C1 segment of cervical spinal cord (tissue), 14 donors: ENCODE measurements at regions not wholly inside any gene's neighbourhood (a gene's known extent, or its start where the extent isn't known, plus 50 kb on each side); places are given as distances from the start of the nearest gene placed in this dataset.
A peak's percentile ranks its signal among the peaks of the same experiment; 100 is the strongest.

Source experiments
- DNase-seq, 14 donors: peaks; one replicate each; lab custom pipeline; 2025; lab: John Stamatoyannopoulos, UW

DNA sequence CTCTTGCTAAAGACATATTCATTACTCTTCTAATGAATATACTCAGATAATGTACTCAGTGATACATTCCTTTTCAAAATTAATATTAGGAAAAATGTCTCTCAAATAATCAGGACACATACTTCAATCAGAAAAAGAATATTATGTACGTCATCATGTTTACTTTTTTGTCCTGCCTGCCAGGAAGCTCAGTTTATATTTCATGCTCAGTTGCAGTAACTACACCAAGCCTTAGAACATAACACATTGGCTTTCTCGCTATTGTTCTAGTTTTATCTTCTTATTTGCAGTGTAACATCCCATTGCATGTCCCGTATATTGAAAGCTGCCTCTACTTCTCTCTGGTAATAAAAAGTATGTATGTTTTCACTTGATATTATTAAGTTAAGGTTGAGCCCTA, 181.5 kb upstream of the LPP start:
- no peak for DNase-seq

DNA sequence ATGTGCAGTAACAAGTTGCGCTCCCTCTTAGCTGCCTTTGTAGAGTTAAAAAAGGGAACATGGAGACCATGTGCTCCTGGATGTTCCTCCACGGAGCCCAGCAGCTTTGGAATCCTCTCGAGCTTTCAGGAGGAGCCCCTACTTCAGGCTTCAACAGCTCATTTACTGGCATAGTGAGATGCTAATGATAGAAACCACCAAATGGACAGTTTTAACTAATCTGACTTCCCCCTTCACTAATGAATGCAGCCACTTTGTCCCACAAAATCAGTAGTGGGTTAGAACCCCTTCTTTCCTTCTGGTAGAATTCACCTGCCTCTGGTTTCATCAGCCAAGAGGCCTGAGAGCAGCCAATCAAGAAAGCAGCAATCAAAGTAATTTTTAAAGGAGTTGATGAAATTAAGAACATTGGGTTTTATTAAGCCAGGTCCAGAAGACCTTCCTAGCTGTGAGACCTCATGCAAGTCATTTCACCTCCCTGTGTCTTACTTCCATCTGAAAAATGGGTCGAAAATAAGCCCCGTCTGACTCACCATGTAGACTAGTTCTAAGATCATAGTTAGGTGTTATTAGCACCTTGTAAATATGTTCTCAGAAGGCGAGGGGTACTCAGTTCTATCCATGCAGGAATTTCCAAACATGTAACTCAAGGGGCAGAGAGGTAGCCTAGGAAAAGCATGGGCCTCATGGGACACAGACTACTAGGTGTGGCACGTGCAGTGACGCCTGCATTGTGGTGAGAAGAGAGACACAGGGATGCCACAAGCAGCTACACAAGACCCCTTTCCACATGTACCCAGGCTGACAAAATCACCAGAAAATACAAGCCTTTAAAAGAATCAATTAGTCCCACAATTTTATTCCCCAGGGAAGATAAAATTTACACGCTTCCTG, 179.7 kb upstream of the LPP start:
- no peak for DNase-seq

DNA sequence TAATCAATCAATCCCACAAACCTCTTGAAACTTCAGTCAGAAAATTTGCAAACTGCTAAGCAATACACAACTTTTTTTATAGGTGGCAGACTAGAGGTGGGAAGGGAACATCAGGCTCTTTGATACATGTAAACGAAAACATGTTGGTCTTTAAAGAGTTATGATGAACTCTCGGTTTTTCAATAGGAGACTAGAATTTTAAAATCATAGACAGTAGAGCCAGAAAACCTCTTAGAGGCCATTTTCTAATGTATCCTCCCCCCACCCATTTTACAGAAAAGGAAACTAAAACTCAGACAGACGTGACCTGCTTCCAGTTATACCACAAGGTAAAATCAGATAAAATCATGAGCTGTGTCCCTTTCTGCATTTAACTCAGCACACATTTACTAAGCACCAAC, 179.1 kb upstream of the LPP start:
- DNase-seq, result no peak

DNA sequence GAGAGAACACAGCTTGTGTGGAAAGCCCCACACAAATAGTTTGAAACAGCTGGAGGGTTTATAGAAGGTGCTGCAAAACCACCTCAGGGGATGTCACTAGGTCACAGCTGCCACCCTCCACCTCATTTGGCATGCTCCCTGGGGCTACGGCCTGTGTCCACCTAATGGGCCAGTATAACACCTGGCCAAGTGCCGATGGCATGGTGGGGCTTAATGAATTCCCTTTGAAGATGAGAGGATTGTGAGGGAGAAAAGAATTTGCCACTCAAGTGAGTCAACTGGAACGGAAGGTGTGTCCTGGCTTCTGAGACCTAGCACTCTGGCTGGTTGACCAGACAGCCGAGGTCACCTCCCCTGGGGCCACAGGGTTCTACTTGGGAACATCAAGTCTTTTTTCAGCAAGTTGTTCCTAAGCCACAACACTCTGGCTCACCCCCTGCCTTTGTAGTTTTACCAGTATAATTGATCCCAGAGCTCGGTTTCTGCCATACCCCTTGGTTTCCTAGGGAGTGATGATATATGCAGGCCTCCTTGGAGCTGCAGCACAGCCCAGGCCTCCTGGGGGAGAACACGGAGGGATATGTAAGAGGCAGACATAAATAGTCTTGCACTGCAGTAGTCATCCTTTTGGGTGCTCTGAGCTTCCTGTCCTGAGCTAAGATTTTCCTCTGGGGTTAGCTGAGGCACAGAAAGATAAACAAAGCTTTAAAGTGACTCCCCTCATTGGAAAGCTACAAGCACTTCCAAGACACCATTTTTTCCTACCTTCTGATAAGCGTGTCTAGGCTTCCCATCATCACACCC, 178.2 kb upstream of the LPP start:
- no peak for DNase-seq

DNA sequence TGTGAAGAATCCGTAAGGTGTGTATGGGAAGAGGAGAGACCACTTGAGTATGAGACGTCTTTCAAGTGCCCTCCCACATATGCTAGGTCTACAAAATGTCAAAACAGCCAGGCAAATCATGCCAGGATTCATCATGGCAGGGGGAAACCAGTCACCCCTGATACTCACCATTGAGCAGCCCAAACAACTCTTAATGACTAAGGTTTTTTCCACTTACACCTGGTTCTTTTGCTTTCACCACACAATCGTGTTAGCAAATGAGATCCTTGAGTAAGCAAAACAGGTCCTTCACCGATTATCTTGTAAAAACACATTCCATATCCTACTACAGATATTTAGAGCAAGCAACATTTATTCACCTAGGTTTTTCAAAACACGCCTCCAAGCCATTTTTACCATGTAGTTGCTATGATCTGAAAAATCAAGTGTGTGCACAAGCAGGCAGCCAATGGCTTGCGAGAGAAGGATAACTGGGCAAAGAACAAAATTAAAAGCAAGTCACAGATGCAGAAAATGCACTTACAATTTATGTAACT, 177.5 kb upstream of the LPP start:
- DNase-seq, result no peak

DNA sequence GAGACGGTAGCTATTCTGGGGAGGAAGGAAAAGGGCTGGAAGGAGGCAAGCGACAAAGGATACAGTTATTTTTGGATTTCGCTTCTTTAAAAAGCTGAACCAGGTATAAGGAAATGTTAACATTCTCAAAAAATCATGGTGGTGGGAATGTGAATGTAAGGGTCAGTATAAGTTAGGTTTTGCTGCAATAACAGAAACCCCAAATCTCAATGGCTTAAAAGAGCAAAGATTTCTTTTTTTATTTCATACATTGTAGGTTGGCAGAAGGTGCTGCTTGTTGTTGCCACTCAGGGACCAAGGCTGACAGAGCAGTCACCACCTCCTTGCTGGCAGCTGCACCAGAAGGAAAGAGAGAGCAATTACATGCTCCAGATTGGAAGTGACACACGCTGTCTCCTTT, 176.3 kb upstream of the LPP start:
- DNase-seq, result no peak

DNA sequence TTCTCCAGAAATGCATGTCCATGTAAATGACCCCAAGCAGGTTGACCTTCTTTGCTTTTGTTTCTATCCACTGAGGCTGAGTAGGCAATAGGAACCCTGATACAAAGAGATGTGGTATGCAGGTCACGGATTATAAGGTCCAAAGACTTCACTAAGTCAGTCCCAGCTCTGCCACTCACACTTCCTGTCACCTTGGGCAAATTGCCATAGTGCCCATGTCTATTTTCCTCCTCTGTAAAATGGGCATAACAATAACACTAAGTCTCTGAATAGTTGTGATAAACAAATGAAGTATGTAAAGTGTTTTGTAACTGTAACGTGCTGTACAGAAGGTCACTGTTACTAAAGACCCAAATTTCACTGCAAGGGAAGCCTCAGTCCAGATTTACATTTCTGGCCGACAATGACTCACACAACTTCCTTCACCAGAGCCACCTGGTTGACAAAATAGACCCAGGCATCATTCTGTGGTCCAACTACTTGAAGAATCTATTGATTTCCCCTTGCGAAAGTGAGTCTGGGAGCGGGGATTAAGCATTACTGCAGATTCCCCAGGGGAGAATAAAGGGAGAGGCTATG, 175.4 kb upstream of the LPP start:
- no peak for DNase-seq

DNA sequence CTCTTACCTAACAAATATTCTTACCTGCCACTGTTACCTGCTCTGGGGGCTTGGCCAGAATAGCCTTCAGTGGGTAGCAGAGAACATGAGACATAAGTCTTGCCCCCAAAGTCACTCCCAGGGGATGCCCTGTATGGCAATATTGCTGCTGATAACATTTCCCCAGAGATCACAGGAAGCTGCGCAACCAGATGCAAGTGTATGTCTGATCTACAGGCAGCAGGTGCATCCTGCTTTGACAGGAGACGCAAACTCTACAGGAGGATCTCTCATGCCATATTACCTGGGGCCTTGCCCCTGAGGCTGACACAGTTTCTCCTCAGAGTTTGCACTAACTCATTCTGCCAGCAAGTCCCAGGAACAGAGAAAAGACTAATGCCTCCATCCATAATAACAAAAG, 174.4 kb upstream of the LPP start:
- no peak for DNase-seq

DNA sequence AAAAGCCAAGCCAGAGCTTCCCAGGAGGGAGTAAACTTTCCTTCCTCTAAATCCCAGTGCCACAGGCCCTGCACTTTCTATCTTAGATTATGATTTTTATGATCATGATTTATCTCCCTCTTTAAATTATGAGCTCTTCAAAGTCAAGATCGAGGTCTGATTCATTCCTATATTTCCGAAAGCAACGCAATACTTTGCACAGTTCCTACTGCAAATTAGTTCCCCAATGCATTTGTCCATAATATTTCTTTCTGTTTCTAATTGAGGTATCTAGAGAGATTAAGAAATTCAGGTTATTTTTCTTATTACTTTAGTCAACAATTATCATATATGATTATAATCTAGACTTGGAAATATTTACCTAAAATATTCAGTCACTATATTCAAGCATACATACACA, 173.1 kb upstream of the LPP start:
- no peak for DNase-seq

DNA sequence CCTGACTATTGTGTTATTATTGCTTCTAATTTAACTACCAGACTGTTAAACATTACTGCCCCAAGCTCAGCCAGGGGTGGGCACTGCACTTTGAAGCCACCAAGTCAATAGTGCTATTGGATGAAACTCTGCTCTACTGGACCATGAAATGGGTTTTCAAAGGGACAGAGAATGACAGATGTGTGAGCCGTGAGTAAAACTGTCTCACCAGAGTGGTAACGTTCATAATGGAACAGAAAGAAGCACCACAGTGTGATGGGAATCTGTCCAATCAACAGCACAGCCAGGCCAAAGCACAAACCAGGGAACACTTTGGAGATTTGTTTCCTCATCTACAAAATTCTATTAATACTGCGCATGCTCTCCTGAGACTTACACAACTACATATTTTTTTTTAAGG, 171.8 kb upstream of the LPP start:
- no peak for DNase-seq

DNA sequence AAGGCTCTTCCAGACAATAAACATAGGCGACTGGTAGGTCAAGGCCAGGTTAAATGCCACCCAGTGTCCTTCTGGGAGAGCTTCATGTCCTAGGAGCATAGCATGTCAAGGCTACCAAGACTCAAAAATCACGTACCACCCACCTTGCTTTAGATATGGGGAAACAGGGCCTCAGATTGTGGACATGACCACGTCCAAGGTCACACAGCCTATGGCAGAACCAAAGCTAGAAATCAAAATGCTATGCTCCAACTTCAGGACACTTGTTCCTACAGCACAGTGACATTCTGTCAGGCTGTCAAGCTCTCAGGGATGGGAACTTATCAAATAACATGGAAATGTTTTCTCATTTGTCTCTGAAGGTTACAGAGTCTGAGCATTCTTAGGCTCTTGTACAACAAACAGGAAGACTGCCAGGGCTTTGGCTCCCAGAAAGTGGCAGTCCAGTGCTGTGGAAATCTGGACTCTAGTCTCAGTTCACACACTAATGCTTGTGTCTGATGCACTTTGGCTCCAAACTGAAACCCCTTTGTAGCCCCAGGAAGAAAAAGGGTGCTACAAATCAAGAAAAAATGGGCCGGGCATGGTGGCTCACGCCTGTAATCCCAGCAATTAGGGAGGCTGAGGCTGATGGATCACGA, 170.4 kb upstream of the LPP start:
- peak in 1 of 14 donors; percentile 5 for DNase-seq

DNA sequence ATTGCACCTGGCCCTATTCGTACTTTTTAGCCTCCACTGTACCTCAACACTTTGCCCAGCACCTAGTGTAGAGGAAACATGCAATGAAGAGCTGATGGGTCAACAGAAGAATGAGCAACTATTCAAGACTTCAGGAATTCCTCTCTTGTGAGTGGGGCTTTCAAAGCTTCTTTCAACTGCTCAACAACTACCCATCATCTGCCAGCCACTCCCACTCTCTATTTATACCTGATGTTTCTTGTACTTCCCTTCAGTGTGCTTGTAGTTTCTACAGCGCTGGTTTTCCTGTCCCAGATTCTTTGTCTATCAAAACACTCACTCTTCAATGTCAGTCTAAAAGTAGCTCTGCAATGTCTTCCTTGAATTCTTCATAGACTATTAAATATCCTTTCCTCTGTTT, 168.3 kb upstream of the LPP start:
- no peak for DNase-seq

DNA sequence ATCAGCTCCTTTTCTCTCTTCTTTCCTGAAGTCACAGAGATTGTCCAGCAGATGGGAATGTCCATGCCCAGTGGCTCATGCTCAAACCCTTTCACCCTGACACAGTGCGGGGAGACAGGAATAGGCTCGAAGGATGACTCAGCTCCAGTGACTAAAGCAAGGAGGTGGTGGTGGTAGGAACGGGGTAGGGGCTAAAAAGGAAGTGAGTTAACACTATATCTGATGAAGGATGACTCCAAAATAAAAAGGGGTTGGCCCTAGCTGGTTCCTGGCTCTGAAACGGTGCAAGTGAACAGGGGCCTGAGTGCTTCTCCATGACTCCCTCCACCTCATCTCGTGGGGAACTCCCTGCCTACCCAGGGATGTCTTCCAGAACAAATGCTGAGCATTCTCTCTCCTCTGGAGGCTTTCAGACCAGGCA, 167.4 kb upstream of the LPP start:
- DNase-seq, result peak in 1 of 14 donors; percentile 4

DNA sequence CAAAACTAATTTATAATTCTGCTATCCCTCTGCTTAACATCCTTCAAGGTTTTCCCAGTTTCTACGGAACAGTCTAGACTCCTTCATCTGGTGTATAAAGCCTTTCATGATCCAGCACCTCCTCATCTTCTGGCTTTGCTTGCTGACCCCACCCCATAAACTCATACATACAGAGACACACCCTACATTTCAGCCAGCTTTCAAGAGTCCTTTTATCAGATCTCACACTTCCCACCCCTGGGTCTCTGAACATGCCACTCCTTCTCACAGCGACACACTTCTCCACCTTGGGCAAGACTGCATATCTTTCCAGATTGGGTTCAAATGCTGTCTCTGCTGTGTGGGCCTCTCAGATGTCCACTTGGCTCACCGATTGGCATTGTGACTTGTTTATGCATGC, 166.8 kb upstream of the LPP start:
- DNase-seq, result no peak

DNA sequence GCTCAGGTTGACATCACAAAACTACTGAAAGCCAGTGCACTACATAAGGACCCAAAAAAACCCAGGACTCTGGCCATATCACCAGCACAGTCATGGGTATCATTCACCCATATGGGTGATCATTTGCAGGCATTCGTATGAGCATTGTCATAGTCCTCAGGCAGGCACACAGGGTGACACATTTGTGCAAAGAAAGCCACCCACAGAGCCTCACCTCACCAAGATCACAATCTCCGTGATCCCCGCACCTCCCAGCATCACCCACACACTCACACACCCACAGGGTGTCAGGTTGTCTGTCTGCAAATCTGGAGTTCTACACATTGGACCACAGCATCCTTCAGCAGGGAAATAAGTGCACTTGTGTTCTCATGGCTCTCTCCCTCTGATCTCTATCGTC, 166.0 kb upstream of the LPP start:
- DNase-seq, result no peak

DNA sequence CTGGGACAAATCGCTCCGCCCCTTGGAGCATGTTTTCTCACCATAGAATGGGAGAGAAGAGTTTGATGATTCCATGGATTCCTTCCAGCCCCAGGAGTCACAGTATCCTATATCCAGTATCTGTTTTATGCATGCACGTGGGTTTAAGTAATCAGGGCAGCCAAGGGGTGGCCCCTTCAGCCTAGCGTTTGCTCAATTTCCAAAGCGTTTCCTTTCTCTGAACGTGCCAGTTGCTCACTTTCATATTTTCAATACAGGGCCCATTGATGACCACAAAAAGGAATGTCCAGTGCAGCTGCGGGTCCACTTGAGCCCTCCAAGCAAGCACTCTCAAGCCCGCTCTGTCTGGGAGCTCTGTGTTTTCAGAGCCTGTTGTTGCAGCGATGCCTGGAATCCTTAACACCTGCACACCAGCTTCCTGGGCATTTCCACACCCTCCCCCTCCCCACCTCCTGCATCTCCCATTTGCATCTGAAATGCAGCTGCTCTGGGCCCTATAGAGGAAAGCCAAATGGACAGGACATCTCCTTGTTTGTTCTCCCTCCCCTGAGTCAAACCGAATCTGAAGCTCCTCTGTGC, 164.3 kb upstream of the LPP start:
- DNase-seq, result peak in 3 of 14 donors; percentile 5 to 34 (median 25)

DNA sequence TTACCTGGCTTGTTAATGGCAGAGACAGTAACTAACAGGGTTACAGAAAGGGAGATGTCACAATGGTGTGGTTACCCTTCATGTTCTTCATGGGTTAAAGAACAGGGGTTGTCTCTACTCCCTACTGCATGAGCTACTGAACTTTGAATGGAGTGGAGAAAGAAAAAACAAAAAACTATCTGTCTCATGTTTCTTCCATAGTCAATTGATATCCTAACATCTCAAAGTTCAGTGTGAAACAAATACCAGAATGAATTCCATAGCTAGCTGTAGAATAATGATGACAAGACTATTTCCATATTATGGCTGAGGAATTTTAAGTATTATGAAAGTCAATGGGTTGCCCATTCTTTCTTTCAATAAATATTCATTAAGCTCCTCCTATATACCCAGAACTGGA, 161.3 kb upstream of the LPP start:
- no peak for DNase-seq

DNA sequence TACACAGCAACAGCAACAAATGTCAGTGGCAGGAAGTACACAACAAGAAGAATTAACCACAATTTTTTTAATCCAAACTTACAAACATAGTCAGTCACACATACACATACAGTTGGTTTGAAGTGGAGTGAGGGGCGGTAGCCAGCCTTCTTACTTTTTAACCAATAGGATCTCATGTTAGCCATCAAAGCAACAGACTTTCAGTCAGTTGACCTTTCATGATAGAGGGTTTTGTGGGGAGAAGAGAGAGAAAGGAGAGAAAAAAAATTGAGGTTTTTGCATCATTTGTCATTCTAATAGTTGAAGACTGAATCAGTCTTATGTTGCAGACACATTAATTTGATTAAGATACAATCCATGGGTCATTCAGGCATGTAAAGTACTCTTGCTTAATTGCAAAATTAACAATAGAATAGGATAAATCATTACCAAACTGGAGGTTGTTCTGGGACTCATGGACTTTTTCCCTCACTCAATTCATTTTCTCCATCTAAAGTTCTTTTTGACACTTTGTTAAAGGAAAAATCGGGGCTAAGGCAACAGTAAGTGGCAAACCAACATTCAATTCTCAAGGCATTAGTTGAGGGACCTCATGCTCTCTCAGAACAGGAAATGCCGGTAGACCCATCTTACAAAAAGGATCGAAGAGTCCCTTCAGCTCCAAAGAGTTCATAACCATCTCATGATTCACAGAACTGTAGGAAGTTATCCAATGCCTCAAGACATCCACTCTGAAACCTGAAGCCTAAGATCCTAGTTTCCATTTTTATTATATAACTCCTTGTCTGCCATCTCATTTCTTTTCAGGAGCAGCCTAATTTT, 159.5 kb upstream of the LPP start:
- no peak for DNase-seq

DNA sequence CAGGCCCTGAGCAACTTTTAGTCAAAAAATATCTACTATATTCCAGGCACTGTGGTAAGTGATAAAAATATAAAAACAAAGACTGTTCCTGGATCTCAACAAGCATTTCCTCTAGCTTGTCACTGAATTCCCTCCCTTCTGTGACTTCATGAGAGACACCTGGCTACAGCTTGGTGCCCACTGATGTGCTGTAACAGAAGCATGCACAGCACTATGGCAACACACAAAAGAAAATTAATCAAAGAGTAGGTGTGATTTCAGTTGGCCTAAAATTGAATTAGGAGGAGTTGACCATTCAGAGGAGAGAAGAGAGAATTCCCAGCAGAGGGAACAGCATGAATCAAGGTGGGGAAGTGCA, 158.9 kb upstream of the LPP start:
- DNase-seq, result no peak

DNA sequence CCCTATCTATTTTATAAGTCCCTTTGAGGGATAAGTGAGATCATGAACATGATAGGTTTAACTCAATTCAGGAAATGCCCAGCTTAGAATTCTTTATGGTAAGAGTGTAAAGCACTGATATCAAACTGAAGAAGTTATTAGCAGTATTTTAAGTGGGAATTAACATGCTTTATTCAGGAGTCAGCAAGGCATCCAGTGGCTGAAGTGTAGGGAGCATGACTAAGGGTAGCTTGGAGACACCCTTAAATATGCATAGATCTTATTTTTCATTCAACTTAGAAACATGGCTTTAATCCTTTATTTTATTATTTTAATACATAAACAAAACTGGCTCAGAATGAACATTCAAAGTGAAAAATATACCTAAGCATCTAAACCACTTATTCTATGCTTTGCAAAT, 158.3 kb upstream of the LPP start:
- DNase-seq, result no peak

DNA sequence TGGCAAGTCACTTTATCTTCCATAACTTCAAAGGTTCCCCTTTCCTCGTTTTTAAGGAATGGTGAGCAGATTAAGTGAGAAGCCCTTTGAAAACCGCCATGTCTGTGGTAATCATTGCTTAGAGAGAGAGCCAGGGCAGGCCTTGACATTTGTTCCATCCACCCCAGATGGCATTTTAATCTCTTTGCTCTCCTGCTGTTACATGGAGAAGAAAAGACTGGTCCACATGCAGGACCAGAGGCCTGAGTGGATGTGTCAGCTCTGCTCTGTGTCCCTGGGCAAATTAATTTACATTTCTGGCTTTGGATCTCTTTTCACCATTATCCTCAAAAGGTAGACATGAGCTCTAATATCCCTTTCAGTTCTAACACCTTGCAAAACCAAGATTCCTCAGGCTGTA, 157.3 kb upstream of the LPP start:
- DNase-seq, result peak in 1 of 14 donors; percentile 86
